OCI-LY1 (cell line): ENCODE measurements at regions not wholly inside any gene's neighbourhood (a gene's known extent, or its start where the extent isn't known, plus 50 kb on each side); places are given as distances from the start of the nearest gene placed in this dataset.

ENCODE experiments used
- EZH2 ChIP-seq: fragments of 200-600 bp; sonication (generic), shearing (Covaris generic); IDR thresholded peaks from 2 replicates; pipeline ENCODE4 v1.8.0; 2017; ENCODE audit warnings: borderline replicate concordance, mixed run types, mild to moderate bottlenecking, antibody characterized with exemption, low read length, moderate library complexity, mixed read lengths
- TF ChIP-seq, protein P1 (sequence below): fragments of 200-600 bp; sonication (generic), shearing (Covaris generic); IDR thresholded peaks from 2 replicates; pipeline ENCODE4 v1.5.1; 2017; ENCODE audit warnings: mild to moderate bottlenecking, antibody characterized with exemption, low read length, moderate library complexity, mixed read lengths

DNA sequence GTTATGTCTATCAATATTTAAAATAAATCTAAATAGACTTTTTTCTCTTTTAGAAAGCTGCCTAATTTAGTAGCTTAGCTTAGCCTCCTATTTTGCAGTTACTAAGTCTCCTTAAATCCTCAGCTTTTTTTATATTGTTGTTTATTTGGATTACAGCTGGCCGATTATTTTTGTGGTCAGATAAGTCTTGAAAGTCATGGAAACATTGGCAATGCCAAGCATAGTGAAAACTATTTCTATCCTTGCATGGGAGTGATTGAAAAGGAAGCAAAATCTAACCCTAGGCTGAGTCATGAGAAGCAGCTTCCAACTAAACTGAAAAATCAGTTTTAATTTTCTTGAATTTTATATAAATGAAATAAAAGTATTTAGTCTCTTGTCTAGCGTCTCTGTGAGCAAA, 1063.0 kb upstream of the GBE1 start:
- TF ChIP-seq, protein P1, sequence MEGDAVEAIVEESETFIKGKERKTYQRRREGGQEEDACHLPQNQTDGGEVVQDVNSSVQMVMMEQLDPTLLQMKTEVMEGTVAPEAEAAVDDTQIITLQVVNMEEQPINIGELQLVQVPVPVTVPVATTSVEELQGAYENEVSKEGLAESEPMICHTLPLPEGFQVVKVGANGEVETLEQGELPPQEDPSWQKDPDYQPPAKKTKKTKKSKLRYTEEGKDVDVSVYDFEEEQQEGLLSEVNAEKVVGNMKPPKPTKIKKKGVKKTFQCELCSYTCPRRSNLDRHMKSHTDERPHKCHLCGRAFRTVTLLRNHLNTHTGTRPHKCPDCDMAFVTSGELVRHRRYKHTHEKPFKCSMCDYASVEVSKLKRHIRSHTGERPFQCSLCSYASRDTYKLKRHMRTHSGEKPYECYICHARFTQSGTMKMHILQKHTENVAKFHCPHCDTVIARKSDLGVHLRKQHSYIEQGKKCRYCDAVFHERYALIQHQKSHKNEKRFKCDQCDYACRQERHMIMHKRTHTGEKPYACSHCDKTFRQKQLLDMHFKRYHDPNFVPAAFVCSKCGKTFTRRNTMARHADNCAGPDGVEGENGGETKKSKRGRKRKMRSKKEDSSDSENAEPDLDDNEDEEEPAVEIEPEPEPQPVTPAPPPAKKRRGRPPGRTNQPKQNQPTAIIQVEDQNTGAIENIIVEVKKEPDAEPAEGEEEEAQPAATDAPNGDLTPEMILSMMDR = no peak
- TF ChIP-seq EZH2 = no peak
